Endothelial cell of umbilical vein (primary cell): ENCODE measurements at regions not wholly inside any gene's neighbourhood (a gene's known extent, or its start where the extent isn't known, plus 50 kb on each side); places are given as distances from the start of the nearest gene placed in this dataset.

Source experiments
- POLR2A ChIP-seq: IDR thresholded peaks from 2 replicates; pipeline ENCODE4 v1.6.1; 2012; ENCODE audit warnings: low read depth, mild to moderate bottlenecking, control low read depth, low read length
- TF ChIP-seq, protein P1 (sequence below), 2 donors: IDR thresholded peaks; 1 replicate in 1 of 2; 2 replicates in 1 of 2; pipeline ENCODE4 v1.5.1; 2011; ENCODE audit warnings: low read length in 2 of 2, mild to moderate bottlenecking in 2 of 2, moderate library complexity in 2 of 2, control low read depth in 1 of 2, inconsistent platforms in 1 of 2, low read depth in 1 of 2; ENCODE audit not compliant: insufficient read depth in 1 of 2; ENCODE audit errors: extremely low read depth in 1 of 2

GRCh38 chr12:58316926-58317325, 375.6 kb downstream of the ATP23 start:
- TF ChIP-seq, protein P1, sequence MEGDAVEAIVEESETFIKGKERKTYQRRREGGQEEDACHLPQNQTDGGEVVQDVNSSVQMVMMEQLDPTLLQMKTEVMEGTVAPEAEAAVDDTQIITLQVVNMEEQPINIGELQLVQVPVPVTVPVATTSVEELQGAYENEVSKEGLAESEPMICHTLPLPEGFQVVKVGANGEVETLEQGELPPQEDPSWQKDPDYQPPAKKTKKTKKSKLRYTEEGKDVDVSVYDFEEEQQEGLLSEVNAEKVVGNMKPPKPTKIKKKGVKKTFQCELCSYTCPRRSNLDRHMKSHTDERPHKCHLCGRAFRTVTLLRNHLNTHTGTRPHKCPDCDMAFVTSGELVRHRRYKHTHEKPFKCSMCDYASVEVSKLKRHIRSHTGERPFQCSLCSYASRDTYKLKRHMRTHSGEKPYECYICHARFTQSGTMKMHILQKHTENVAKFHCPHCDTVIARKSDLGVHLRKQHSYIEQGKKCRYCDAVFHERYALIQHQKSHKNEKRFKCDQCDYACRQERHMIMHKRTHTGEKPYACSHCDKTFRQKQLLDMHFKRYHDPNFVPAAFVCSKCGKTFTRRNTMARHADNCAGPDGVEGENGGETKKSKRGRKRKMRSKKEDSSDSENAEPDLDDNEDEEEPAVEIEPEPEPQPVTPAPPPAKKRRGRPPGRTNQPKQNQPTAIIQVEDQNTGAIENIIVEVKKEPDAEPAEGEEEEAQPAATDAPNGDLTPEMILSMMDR (IDR thresholded peaks at IDR 0.05; ENCODE audit: extremely low read depth in 1 of 2, insufficient read depth in 1 of 2, low read depth in 1 of 2, low read length in 2 of 2): no peak
- no peak for TF ChIP-seq POLR2A
